KOPT-K1 (cell line): ENCODE measurements at regions not wholly inside any gene's neighbourhood (a gene's known extent, or its start where the extent isn't known, plus 50 kb on each side); places are given as distances from the start of the nearest gene placed in this dataset.
"Not testable (repeated sequence)": the region's sequence is repeated elsewhere in the genome, so short reads cannot be mapped to it uniquely, and the experiment has no call there.

Experiments
- H3K27ac ChIP-seq: fragments of 200-600 bp; sonication (generic); 2 replicates; pipeline ENCODE4 v1.5.1; 2016; ENCODE audit warnings: antibody characterized with exemption, mild to moderate bottlenecking, low read depth, low read length; ENCODE audit not compliant: poor library complexity, severe bottlenecking
- H3K36me3 ChIP-seq: fragments of 200-600 bp; sonication (generic); 2 replicates; pipeline ENCODE4 v1.5.1; 2017; ENCODE audit warnings: antibody characterized with exemption, mild to moderate bottlenecking, low read length, moderate library complexity; ENCODE audit not compliant: insufficient read depth
- H3K9me3 ChIP-seq: fragments of 200-600 bp; sonication (generic); 2 replicates; pipeline ENCODE4 v1.5.1; 2017; ENCODE audit warnings: antibody characterized with exemption, low read length, mild to moderate bottlenecking; ENCODE audit not compliant: insufficient read depth, poor library complexity, severe bottlenecking

- Histone ChIP-seq H3K9me3 (peaks cover 13% of the 10 kb centered on the region), H3K27ac (no peak overlapping the region), H3K36me3 (no peaks in the 10 kb centered on the region)
These were observed 614.3 kb downstream of the TYW1 start for GRCh38 chr7:67610897-67611296.

GRCh38 chr7:67614843-67615242 is 618.2 kb downstream of the TYW1 start:
- Histone ChIP-seq H3K36me3 (no peaks in the 10 kb centered on the region), H3K9me3 (peaks cover 13% of the 10 kb centered on the region), H3K27ac (no peak overlapping the region)

GRCh38 chr7:67616517-67616916 is 619.9 kb downstream of the TYW1 start:
- no peaks in the 10 kb centered on the region for H3K36me3 ChIP-seq
- peaks cover 13% of the 10 kb centered on the region for H3K9me3 ChIP-seq
- no peak overlapping the region for H3K27ac ChIP-seq

GRCh38 chr7:67618556-67619162 is 622.0 kb downstream of the TYW1 start:
- Histone ChIP-seq H3K27ac (no peak overlapping the region), H3K9me3 (no peaks in the 10 kb centered on the region)

GRCh38 chr7:67619175-67619574 is 622.5 kb downstream of the TYW1 start:
- Histone ChIP-seq H3K9me3 (no peaks in the 10 kb centered on the region), H3K27ac (no peak overlapping the region), H3K36me3 (no peaks in the 10 kb centered on the region)

More at GRCh38 chr7:67618556-67619162, 622.0 kb downstream of the TYW1 start:
- H3K36me3 ChIP-seq = no peaks in the 10 kb centered on the region

GRCh38 chr7:67620216-67620933 is 623.7 kb downstream of the TYW1 start:
- Histone ChIP-seq H3K27ac (no peak overlapping the region), H3K36me3 (no peaks in the 10 kb centered on the region), H3K9me3 (no peaks in the 10 kb centered on the region)

GRCh38 chr7:67621704-67622103 is 625.1 kb downstream of the TYW1 start:
- Histone ChIP-seq H3K36me3 (no peaks in the 10 kb centered on the region), H3K27ac (no peak overlapping the region), H3K9me3 (no peaks in the 10 kb centered on the region)

- H3K9me3 ChIP-seq = no peaks in the 10 kb centered on the region
- no peak overlapping the region for H3K27ac ChIP-seq
- H3K36me3 ChIP-seq = no peaks in the 10 kb centered on the region
These were observed 628.7 kb downstream of the TYW1 start for GRCh38 chr7:67625257-67625737.

- H3K9me3 ChIP-seq = no peaks in the 10 kb centered on the region
- no peak overlapping the region for H3K27ac ChIP-seq
- no peaks in the 10 kb centered on the region for H3K36me3 ChIP-seq
These were observed 634.8 kb downstream of the TYW1 start for GRCh38 chr7:67631476-67631875.

- Histone ChIP-seq H3K9me3 (no peaks in the 10 kb centered on the region), H3K27ac (no peak overlapping the region), H3K36me3 (no peaks in the 10 kb centered on the region)
These were observed 638.6 kb downstream of the TYW1 start for GRCh38 chr7:67635271-67635670.

- H3K9me3 ChIP-seq = no peaks in the 10 kb centered on the region
- H3K36me3 ChIP-seq = no peaks in the 10 kb centered on the region
- no peak overlapping the region for H3K27ac ChIP-seq
These were observed 639.9 kb downstream of the TYW1 start for GRCh38 chr7:67636348-67637022.

- H3K27ac ChIP-seq = no peak overlapping the region
- H3K9me3 ChIP-seq = no peaks in the 10 kb centered on the region
- no peaks in the 10 kb centered on the region for H3K36me3 ChIP-seq
These were observed 640.4 kb downstream of the TYW1 start for GRCh38 chr7:67637023-67637358.

- H3K36me3 ChIP-seq, H3K9me3 ChIP-seq, H3K27ac ChIP-seq: not testable (repeated sequence)
These were observed 645.9 kb downstream of the TYW1 start for GRCh38 chr7:67642542-67642941.

GRCh38 chr7:67644151-67644550 is 647.5 kb downstream of the TYW1 start:
- H3K9me3 ChIP-seq = no peaks in the 10 kb centered on the region
- no peaks in the 10 kb centered on the region for H3K36me3 ChIP-seq
- H3K27ac ChIP-seq = no peak overlapping the region

- no peaks in the 10 kb centered on the region for H3K9me3 ChIP-seq
- no peaks in the 10 kb centered on the region for H3K36me3 ChIP-seq
- no peak overlapping the region for H3K27ac ChIP-seq
These were observed 656.3 kb downstream of the TYW1 start for GRCh38 chr7:67652937-67653336.
